H1 (cell line): ENCODE measurements at regions not wholly inside any gene's neighbourhood (a gene's known extent, or its start where the extent isn't known, plus 50 kb on each side); places are given as distances from the start of the nearest gene placed in this dataset.

Experiments used
- CTCF ChIA-PET: fragments of 300-600 bp; sonication (Branson Sonifier 250); formaldehyde crosslinking; loops from one replicate; lab custom pipeline; 2021; ENCODE audit not compliant: partially characterized antibody; lab: Charles Lee
- POLR2A ChIA-PET: fragments of 300-600 bp; sonication (Branson Sonifier 250); formaldehyde crosslinking; loops from one replicate; lab custom pipeline; 2021; ENCODE audit warnings: inconsistent platforms; ENCODE audit not compliant: partially characterized antibody; lab: Charles Lee
- DNase-seq, 2 experiments: peaks; one replicate each; pipeline versions ENCODE4 v3.0.0 to v3.0.0-alpha.2; 2010 to 2022; ENCODE audit warnings: low spot score in 2 of 2, low read depth in 1 of 2, mixed read lengths in 1 of 2
- FAIRE-seq: peaks from 2 replicates; lab custom pipeline; 2011; peaks lifted over from hg19 to GRCh38; lab: Jason Lieb, UNC
- H2AFZ ChIP-seq: 2 replicates; pipeline ENCODE4 v1.8.1; 2012; ENCODE audit warnings: low read length, inconsistent platforms
- H2AK5ac ChIP-seq: 2 replicates; pipeline ENCODE4 v1.6.1; 2013; ENCODE audit warnings: low read depth, low read length
- H2BK120ac ChIP-seq: replicated peaks from 2 replicates; pipeline ENCODE3; 2013; ENCODE audit warnings: low read depth, low read length, inconsistent platforms
- H2BK12ac ChIP-seq: 2 replicates; pipeline ENCODE4 v1.6.1; 2013; ENCODE audit warnings: low read depth, low read length
- H2BK15ac ChIP-seq: 2 replicates; pipeline ENCODE4 v1.6.1; 2013; ENCODE audit warnings: low read length
- H2BK20ac ChIP-seq: 2 replicates; pipeline ENCODE4 v1.6.1; 2013; ENCODE audit warnings: low read length
- H2BK5ac ChIP-seq: 2 replicates; pipeline ENCODE4 v1.6.1; 2013; ENCODE audit warnings: low read depth, low read length
- H3K14ac ChIP-seq: 2 replicates; pipeline ENCODE4 v1.6.1; 2013; ENCODE audit warnings: inconsistent platforms; ENCODE audit not compliant: insufficient read length
- H3K18ac ChIP-seq: 2 replicates; pipeline ENCODE4 v1.6.1; 2013; ENCODE audit warnings: low read length; ENCODE audit errors: extremely low read depth
- H3K23ac ChIP-seq: 2 replicates; pipeline ENCODE4 v1.6.1; 2013; ENCODE audit warnings: inconsistent platforms; ENCODE audit not compliant: insufficient read length
- H3K23me2 ChIP-seq: 2 replicates; pipeline ENCODE4 v1.6.1; 2013; ENCODE audit warnings: low read depth, low read length
- H3K27ac ChIP-seq: 2 replicates; pipeline ENCODE4 v1.6.1; 2011; ENCODE audit warnings: low read depth, low read length, inconsistent platforms
- H3K27me3 ChIP-seq, 4 experiments: replicated peaks in 1 of 4; 1 replicate in 1 of 4; 2 replicates in 3 of 4; pipeline versions ENCODE4 v1.6.1 to v1.8.1; 2011 to 2013; ENCODE audit warnings: low read length in 3 of 4, mild to moderate bottlenecking in 3 of 4, inconsistent platforms in 2 of 4, mixed read lengths in 2 of 4, moderate library complexity in 1 of 4; ENCODE audit not compliant: control insufficient read depth in 3 of 4, insufficient read depth in 3 of 4; ENCODE audit errors: extremely low read depth in 1 of 4
- H3K36me3 ChIP-seq, 4 experiments: 2 replicates each; pipeline versions ENCODE4 v1.6.1 to v1.8.1; 2011 to 2013; ENCODE audit warnings: mild to moderate bottlenecking in 4 of 4, low read length in 3 of 4, moderate library complexity in 2 of 4, control low read depth in 1 of 4, inconsistent platforms in 1 of 4; ENCODE audit not compliant: insufficient read depth in 4 of 4, control insufficient read depth in 2 of 4
- H3K4ac ChIP-seq: replicated peaks from 2 replicates; pipeline ENCODE3; 2013; ENCODE audit warnings: low read length, low read depth, mixed read lengths, inconsistent platforms; ENCODE audit not compliant: insufficient read length
- H3K4me1 ChIP-seq, 4 experiments: replicated peaks in 1 of 4; 1 replicate in 1 of 4; 2 replicates in 3 of 4; pipeline versions ENCODE4 v1.6.1 to v1.8.1; 2011 to 2013; ENCODE audit warnings: low read length in 3 of 4, inconsistent platforms in 2 of 4, mixed read lengths in 1 of 4; ENCODE audit not compliant: insufficient read depth in 4 of 4, control insufficient read depth in 3 of 4
- H3K4me2 ChIP-seq, 2 experiments: 2 replicates each; pipeline versions ENCODE4 v1.6.1 to v1.8.1; 2011 to 2013; ENCODE audit warnings: low read depth in 2 of 2, low read length in 2 of 2, control low read depth in 1 of 2, inconsistent platforms in 1 of 2, mild to moderate bottlenecking in 1 of 2; ENCODE audit not compliant: insufficient read depth in 1 of 2
- H3K4me3 ChIP-seq, 4 experiments: fragments of 200-600, 300-600 bp in 1 of 4; sonication (generic), shearing (Covaris generic), sonication (Bioruptor Twin) in 1 of 4; 2 replicates each; pipeline versions ENCODE4 v1.5.1 to v1.8.1; 2011 to 2016; ENCODE audit warnings: low read length in 4 of 4, low read depth in 3 of 4, control low read depth in 2 of 4, inconsistent platforms in 2 of 4, mild to moderate bottlenecking in 2 of 4, mixed read lengths in 1 of 4, moderate library complexity in 1 of 4; ENCODE audit not compliant: insufficient read depth in 2 of 4; ENCODE audit errors: extremely low read depth in 1 of 4
- H3K56ac ChIP-seq: replicated peaks from 2 replicates; pipeline ENCODE3; 2013; ENCODE audit warnings: low read depth, mild to moderate bottlenecking, mixed read lengths, low read length, inconsistent platforms; ENCODE audit not compliant: insufficient read length
- H3K79me1 ChIP-seq: 2 replicates; pipeline ENCODE4 v1.6.1; 2013; ENCODE audit warnings: low read depth, low read length, control low read depth
- H3K79me2 ChIP-seq, 2 experiments: 2 replicates each; pipeline versions ENCODE4 v1.6.1 to v1.8.1; 2012 to 2013; ENCODE audit warnings: low read length in 2 of 2, mild to moderate bottlenecking in 2 of 2, inconsistent platforms in 1 of 2; ENCODE audit not compliant: insufficient read depth in 2 of 2, control insufficient read depth in 1 of 2
- H3K9ac ChIP-seq, 4 experiments: replicated peaks in 1 of 4; 1 replicate in 1 of 4; 2 replicates in 3 of 4; pipeline versions ENCODE4 v1.6.1 to v1.8.1; 2011 to 2013; ENCODE audit warnings: low read depth in 3 of 4, low read length in 3 of 4, control low read depth in 2 of 4, mild to moderate bottlenecking in 2 of 4, moderate library complexity in 2 of 4, inconsistent platforms in 1 of 4; ENCODE audit errors: extremely low read depth in 1 of 4
- H3K9me3 ChIP-seq, 2 experiments: 2 replicates each; pipeline versions ENCODE4 v1.6.1 to v1.8.1; 2012 to 2013; ENCODE audit warnings: mild to moderate bottlenecking in 2 of 2, moderate library complexity in 2 of 2, control low read depth in 1 of 2, inconsistent platforms in 1 of 2, low read depth in 1 of 2, low read length in 1 of 2, mixed read lengths in 1 of 2; ENCODE audit not compliant: insufficient read depth in 2 of 2
- H4K20me1 ChIP-seq, 2 experiments: replicated peaks in 1 of 2; 2 replicates each; pipeline versions ENCODE3 to v1.8.1; 2011 to 2013; ENCODE audit warnings: inconsistent platforms in 2 of 2, low read length in 2 of 2, mild to moderate bottlenecking in 1 of 2; ENCODE audit not compliant: insufficient read depth in 2 of 2, control insufficient read depth in 1 of 2
- H4K5ac ChIP-seq: 2 replicates; pipeline ENCODE4 v1.6.1; 2013; ENCODE audit warnings: low read length, low read depth, mixed read lengths, inconsistent platforms; ENCODE audit not compliant: insufficient read length
- H4K8ac ChIP-seq: 2 replicates; pipeline ENCODE4 v1.8.0; 2013; ENCODE audit warnings: mild to moderate bottlenecking, moderate library complexity, low read length, inconsistent platforms; ENCODE audit not compliant: insufficient read depth; ENCODE audit errors: extremely low read depth
- H4K91ac ChIP-seq: replicated peaks from 2 replicates; pipeline ENCODE3; 2013; ENCODE audit warnings: low read length, mixed read lengths, inconsistent platforms; ENCODE audit not compliant: insufficient read length
- WGBS, 2 experiments: shearing (Covaris generic) in 1 of 2; methylation state at CpG; one replicate each; pipeline versions ENCODE4 v1.1.6 to v1.1.7; 2013 to 2015; ENCODE audit warnings: low lambda C conversion rate in 2 of 2, mixed read lengths in 2 of 2, inconsistent platforms in 1 of 2, low coverage in 1 of 2, missing lambda C conversion rate in 1 of 2; ENCODE audit not compliant: insufficient replicate concordance in 2 of 2, insufficient coverage in 1 of 2, insufficient read length in 1 of 2; ENCODE audit errors: extremely low coverage in 1 of 2, missing lambda C conversion rate in 1 of 2; 5-methylcytosine and 5-hydroxymethylcytosine counted together

DNA sequence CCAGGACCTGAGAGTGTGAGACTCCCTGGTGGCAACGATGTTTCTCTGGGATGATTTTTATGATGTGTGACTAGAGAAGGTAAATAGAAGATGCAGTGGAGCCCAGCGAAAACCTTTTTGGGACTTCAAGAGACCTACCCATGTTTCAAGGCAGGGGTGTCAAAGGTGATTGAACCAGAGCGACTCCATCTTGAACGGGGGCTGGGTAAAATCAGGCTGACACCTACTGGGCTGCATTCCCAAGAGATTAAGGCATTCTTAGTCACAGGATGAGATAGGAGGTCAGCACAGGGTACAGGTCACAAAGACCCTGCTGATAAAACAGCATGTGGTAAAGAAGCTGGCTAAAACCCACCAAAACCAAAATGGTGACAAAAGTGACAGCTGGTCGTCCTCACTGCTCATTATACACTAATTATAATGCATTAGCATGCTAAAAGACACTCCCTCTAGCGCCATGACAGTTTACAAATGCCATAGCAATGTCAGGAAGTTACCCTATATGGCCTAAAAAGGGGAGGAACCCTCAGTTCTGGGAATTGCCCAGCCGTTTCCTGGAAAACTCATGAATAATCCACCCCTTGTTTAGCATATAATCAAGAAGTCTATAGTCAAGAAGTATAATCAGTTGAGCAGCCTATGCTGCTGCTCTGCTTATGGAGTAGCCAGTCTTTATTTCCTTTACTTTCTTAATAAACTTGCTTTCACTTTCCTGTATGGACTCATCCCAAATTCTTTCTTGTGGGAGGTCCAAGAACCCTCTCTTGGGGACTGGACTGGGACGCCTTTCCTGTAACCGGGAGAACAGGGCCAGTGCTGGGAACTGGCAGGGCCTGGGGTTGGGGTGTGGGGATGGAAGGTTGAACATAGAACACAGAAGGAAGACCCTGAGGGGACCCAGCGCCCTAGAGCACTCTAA is 526.4 kb downstream of the QKI start:
- Histone ChIP-seq H4K20me1 (no peaks in the 10 kb centered on the region), H3K27me3 (no peaks in the 10 kb centered on the region), H3K79me2 (no peaks in the 10 kb centered on the region), H3K18ac (peak overlapping the region; percentile 73), H3K79me1 (no peaks in the 10 kb centered on the region), H3K9ac (no peak overlapping the region), H2AFZ (0 out of 2 replicates have a peak overlapping the region, but pooled peaks have one; percentile 77), H3K4me1 (peaks cover 10 to 28% (median 23%) of the 10 kb centered on the region in 4 experiments), H3K14ac (no peak overlapping the region), H3K4me2 (peak overlapping the region in 1 of 2 experiments; percentile 1; a peak in 1 of 4 replicates), H3K4me3 (no peak overlapping the region; a peak in 1 of 8 replicates), H2BK15ac (no peak overlapping the region; the same call in 1 of the 2 replicates), H3K23me2 (0 out of 2 replicates have a peak, but pooled peaks cover 2% of the 10 kb centered on the region), H3K36me3 (no peaks in the 10 kb centered on the region), H4K5ac (no peak overlapping the region), H3K9me3 (peaks cover 0 to 5% of the 10 kb centered on the region in 2 experiments; a peak in 2 of 4 replicates), H2BK12ac (peak overlapping the region; percentile 97), H2AK5ac (peak overlapping the region; percentile 98), H4K91ac (peak overlapping the region; percentile 71), H3K27ac (no peak overlapping the region), H2BK120ac (peak overlapping the region; percentile 45), H3K4ac (no peak overlapping the region), H2BK20ac (peak overlapping the region; percentile 97), H3K23ac (no peak overlapping the region), H2BK5ac (peak overlapping the region; percentile 46; the same call in 1 of the 2 replicates), H3K56ac (no peak overlapping the region), H4K8ac (peak overlapping the region; percentile 52; the same call in 1 of the 2 replicates)
- 82% methylated on average over 10 of the region's 10 CpGs; no CpG with 5 or more reads in 1 of the 2 experiments for WGBS, 2 experiments
- no peak for DNase-seq
- no peak for FAIRE-seq
- ChIA-PET POLR2A (no interaction called here), CTCF (interaction anchor here (1.1 kb wide), 1 partner anchor 17 kb away, joined by 4 read pairs; no protein-coding TSS in a partner anchor)
